ENCODE measurements at regions not wholly inside any gene's neighbourhood (a gene's known extent, or its start where the extent isn't known, plus 50 kb on each side); places are given as distances from the start of the nearest gene placed in this dataset.

DNA sequence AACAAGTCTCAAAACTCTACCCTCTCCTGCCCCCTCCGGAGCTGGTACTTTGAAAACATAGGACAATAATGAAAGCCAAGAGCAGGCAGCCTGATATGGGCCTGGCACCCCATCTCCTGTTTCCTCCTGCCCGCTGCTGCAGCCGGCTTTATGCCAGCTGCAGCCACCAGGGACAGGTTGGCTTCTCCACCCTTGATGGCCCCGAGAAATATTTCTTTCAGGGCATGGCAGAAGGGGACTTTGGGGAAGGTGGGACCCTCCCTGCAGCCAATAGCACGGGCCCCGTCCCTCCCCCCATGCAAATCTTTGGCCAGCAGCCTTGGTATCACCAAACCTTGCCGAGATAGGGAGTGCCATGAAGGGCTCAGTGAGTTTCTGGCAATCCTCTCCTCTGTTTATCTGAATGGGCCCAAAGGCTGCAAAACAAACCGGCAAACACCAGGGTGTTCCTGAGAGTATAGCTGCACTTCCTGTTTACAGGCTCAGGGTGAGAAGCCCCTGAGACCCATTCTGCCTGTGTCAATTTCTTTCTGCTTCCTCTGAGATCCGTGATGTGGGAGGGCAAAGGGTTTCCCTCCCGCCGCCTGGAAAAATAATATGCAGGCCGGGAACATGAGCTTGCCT lies 73.4 kb upstream of the BOD1 start:
- no peak for DNase-seq (ENCODE audit: low read depth)

DNA sequence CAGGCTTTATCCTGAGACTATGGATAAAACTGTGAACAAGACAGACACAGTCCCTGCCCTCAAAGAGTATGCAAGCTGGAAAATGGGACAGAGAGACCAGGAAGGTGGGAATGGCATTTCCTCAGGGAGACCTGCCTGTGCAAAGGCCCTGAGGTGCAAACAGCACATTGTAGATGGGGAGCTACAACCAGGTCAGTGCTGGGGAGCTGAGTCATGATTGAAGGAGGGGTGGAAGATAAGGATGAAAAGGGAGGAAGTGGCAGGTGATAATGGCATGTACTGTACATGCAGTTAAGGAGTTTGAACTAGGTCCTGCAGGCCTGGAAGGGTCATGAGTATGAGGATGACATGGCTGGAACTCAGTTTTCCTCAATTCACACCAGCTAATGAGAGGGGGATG lies 75.5 kb upstream of the BOD1 start:
- no peak for DNase-seq (ENCODE audit: low read depth)

DNA sequence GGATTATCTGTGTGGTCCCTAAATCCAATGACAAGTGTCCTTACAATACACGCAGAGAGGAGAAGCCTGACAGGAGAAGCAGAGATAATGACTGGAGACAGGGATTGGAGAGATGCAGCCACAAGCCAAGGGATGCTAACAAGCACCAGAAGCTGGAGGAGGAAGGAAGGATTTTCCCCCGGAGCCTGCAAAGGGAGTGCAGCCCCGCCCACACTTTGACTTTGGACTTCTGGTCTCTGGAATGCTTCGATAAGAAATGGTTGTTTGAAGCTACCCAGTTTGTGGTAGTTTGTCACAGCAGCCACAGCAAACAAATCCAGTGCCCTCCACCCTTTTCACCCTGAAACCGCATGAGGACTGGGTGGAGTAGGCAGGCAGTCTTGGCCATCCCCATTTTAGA lies 77.2 kb upstream of the BOD1 start:
- no peak for DNase-seq (ENCODE audit: low read depth)

DNA sequence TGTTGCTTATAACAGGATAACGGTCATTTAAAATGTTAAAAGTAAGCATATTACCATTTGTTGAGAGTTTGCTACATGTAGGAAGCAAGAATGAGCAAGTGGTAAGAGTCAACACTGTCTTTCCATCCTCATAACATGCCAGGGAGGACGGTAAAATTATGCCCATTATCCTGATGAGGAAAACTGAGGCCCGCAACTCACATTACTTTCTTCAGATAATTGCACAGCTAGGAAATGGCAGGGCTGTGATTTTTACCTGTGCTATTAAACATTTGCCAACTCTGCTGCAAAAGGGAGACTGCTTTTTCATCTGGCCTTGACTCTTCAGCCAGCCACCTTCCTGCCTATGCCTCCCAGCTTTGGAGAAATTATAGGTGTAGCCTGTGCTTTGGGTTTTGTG lies 79.8 kb upstream of the BOD1 start:
- no peak for DNase-seq (ENCODE audit: low read depth)

DNA sequence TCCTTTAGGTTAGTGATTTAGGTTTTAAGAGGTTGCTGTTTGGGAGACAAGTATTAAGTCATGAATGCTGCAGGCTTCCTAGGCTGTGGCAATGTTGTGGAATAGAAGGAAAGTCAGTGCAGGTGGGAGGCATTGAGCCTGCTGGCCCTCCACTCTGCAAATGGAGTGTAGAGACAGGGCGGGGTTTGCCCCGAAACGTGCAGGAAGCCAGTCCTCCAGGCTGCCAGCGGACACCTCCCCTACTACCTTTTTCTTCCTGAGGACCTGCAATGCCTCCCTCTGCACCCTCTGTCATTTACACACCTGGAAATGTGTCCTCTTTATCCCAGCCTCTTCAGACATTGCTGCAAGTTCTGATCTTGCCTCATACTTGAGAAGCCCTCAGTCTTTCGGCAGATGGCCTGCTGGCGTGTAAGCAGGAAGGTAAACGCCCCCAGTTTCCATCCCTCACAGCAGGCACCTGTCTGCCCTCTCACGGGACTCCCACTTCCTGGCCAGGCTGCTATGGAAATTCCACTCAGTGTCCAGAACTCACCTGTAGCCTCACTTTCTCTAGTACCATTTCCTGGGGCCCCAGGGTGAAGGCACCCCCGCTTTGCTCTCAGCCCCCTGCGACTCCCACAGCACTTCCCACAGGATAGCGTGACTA lies 81.6 kb upstream of the BOD1 start:
- no peak for DNase-seq (ENCODE audit: low read depth)

DNA sequence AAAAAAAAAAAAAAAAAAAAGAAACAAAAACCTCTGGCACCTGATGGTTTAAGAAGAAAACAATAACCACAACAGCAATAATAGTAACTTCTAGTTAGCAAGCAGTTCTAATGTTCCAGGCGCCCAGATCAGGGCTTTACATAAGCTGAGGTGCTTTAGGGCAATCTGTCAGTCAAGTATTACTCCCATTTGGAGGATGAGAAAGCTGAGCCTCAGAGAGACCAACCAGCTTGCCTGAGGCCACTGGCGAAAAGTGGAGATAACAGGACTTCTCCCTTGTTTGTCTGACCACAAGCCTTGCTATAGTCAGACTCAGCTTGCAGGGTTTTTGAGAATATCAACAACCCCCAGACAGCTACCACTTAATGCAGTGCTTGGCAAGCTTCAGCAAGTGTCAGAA lies 83.5 kb upstream of the BOD1 start:
- no peak for DNase-seq (ENCODE audit: low read depth)

DNA sequence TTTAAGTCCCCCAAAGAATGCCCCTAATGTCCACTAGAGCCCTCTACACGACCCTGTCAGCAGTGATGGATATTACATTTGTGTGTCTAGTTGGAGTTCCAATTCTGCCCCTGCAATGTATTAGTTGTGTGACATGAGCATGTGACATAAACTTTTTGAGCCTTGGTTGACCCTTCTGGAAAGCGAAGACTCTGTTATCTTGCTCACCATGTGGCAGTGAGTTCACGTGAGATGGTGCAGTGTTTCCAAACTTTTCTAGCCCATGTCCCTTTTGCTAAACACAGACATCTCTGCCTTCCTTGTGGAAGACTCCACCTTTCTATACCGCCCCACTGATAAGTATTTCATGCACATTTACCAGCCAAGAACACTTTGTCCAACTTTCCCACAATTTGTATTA lies 87.0 kb upstream of the BOD1 start:
- DNase-seq (ENCODE audit: low read depth): no peak

DNA sequence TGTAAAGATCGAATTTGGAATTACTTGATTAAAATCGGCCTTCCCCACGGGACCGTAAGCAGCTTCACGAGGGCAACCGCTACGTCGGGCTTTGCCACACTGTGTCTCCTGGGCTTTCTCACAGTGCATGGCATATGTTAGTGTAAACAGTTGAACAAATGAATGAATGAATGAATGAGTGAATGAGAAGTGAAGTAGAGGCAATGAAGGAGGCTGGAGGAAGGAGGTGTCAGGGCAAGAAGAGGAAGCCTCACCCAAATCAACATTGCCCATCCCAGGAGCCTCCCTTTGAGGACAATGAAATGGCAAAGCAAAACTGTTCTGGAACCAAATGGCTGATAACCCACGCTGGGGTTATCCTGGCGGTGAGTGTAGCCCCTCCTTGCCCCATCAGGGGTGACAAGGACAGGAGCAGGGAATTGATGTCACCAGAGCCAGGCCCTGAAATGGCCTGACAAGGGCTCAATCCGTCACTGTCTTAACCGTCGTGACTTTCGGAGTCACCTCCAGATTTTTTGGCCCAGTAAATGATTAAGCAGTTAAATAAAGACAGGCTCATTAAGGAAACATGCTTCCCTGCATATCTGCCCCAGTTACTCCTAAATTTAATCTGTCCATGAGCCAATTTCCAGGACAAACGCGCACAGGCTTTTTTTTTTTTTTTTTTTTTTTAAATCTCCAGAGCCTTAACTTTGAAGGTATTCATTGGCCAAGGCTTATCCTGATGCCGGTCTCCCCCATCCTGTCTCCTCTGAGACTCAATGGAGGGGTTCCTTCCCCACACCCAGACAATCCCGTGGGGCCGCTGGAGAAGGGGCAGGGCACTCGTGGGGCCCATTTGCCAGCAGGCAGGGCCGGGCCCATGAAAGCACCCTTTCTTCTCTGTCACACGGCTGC lies 88.4 kb upstream of the BOD1 start:
- DNase-seq (ENCODE audit: low read depth): no peak

DNA sequence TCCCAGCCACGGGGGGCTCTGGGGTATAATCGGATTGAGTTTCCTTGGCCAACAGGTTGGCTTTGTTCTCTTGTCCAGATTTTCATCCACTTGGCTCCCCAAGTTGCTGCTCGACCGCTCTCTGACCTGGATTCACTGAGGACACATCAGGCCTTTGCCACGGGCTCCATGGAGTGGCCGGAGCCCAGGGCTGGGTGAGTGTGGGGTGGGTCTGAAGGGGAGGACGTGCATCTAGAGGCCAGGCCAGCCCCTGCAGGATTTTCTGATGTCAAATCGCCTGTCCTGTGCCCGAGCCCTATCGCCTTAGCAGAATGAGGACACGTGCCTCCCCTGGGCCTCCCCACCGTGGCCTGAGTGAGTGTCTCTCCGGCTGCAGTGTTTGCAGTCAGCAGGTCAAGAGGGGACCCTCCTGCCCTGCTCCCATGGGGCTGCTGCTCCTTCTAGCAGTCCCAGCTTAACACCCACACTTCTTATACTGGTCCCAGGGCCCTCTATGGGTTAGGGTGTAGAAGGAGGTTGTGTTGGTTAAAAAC lies 89.1 kb upstream of the BOD1 start:
- no peak for DNase-seq (ENCODE audit: low read depth)

DNA sequence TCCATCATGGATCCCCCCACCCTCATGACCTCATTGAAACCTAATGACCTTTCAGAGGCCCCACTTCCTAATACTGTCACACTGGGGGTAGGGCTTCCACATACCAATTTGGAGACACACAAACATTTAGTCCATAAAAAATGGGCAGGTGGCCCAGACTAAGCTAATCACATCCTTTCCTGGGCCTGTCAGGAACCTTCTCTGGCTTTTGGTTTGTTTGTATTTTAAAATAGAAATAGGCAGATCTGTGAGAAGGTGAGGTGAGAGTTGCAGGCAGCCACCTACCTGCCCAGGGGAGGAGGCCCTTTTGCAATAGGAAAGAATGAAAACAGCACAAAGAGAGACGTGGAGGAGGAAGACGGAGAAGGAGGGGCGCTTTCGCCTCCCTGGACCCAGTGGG lies 90.2 kb upstream of the BOD1 start:
- DNase-seq (ENCODE audit: low read depth): no peak

DNA sequence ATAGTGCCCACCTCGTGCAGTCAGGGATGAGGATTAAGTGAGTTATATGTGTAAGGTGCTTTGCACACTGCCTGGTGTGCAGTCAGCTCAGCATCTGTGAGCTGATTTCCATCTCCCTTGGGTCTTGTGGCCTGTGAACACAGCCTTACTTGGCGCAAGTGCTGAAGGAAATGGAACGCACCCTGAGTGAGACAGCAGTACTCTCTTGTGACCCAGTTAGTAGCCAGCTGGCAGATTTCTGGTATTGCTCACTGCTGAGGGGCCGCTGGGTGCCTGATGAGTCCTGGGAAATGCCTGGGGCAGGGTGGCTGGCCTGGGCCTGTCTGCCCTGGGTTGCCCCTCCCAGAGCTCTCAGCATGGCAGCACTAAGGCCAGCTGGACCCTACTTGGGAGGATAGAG lies 90.9 kb upstream of the BOD1 start:
- DNase-seq (ENCODE audit: low read depth): no peak

DNA sequence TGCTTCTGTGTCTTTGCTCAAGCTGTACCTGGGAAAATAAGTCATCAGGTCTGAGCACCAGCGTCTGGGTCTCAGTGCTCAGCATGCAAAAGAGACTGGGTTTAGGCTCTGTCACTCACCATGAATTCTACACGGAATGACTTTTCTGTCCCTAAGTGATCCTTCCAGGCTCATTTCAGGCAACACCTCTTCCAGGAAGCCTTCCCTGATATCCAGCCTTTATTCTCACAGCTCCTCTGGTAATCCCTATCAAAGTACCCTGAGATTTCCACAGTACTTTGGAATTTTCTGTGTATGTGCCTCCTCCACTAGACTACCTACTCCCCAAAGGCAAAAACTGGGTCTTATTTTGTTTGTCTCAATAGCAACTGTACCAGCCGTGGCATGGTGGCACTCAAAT lies 92.7 kb upstream of the BOD1 start:
- DNase-seq (ENCODE audit: low read depth): no peak

DNA sequence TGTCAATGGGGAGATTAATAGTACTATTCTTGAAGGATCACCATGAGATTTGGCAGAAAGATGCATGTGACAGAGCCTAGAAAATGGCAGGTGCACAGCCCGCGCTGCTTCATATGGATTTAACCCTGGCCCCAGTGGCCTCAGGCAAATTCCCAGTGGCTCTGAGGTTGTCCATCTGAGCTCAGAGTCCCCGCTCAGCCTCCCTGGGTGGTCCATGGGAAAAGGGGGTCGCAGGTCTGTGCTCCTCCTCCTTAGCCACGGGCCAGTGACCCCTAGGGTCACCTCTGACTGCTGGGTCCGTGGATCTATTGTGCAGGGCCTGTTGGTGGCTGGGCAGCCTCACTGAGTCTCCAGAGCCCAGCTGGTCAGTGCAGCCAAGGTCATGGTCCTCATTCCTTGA lies 93.3 kb upstream of the BOD1 start:
- DNase-seq (ENCODE audit: low read depth): no peak

DNA sequence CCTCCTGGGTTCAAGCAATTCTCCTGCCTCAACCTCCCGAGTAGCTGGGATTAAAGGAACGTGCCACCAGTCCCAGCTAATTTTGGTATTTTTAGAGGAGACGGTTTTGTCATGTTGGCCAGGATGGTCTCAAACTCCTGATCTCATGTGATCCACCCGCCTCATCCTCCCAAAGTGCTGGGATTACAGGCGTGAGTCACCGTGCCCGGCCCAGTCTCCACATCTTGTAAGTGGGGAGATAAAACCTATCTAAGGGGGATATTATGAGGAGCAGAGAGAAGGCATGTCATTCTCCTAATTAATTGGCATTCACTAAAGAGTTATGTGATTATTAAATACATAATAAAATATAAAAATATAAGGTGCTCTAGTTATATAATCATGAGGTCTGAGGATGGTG lies 94.1 kb upstream of the BOD1 start:
- no peak for DNase-seq (ENCODE audit: low read depth)

DNA sequence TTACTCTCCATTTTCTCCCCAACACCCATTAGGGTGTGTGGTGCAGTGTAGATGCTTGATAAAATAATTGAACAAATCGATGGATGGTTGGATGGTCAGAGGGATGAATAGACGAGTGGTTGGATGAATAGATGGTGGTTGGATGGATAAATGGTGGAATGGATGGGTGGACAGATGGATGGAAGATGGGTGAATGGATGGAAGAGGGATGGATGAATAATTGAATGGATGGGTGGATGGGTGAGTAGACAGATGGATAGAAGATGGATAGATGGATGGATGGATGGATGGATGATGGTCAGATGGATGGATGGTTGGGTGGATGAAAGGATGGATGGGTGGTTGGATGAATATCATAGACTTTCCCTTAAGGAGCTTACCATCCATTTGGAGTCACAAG lies 95.0 kb upstream of the BOD1 start:
- DNase-seq (ENCODE audit: low read depth): no peak

DNA sequence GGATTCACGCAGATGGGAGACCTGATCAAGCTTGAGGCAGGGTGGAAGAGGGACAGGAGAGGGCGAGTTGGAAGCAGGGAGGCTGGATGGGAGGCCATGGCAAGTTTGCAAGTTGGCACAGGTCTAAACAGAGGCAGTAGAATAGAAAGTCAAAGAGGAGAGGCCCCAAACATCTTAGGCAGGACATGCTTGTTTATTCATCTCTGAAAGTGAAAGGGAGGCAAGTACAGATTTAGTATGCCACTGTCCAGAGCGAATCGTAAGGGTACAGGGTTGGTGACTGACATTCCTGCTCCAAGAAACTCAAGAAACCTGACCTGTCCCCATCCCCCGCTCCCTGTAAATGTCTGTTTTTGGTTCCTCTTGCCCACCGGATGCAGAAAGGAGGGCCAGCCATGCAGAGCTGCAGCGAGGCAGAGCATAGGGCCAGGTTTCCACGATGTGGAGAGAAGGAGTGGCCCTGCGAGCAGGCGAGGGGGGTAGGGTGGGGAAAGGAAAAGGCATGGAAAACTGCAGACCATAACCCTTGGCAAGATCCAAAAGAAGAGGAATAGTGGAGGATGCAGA lies 96.2 kb upstream of the BOD1 start:
- DNase-seq (ENCODE audit: low read depth): no peak

DNA sequence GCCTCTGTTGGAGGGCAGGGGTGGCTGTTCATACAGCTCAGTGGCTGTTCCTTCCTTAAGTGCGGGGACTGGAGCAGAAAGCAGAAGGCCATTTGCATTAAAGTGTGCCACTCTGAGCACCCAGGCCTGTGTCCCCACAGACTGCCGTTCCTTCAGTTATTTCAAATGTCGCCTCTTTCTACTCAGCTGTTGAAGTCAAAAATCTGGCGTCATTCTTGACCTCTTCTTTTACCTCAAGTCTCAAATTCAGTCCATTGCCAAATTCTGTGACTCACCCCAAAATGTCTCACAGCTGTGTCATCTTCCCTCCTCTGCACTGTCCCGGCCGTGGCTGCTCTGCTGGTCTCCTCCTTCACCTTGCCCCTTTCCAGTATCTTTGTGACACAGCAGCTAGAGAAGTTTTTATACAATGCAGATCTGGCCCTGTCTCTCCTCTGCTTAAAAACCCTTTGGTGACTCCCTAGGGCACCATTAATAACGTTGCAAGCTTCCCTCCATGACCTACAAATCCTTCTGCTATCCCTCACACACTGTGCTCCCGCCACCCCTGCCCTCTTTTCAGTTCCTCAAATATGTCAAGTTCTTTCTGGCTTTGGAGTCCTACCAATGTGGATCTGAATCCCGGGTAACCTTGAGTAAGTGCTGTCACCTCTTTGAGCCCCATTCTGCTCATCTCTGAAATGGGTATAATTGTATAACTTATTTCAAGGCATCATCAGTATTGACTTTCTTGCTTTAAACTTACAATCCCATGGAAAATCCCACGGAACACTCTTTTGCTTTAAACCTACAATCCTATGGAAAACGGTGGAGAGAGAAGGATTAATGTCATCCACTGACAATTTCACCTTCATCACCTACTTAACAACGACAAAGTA lies 98.3 kb upstream of the BOD1 start:
- DNase-seq (ENCODE audit: low read depth): peak; percentile 87

DNA sequence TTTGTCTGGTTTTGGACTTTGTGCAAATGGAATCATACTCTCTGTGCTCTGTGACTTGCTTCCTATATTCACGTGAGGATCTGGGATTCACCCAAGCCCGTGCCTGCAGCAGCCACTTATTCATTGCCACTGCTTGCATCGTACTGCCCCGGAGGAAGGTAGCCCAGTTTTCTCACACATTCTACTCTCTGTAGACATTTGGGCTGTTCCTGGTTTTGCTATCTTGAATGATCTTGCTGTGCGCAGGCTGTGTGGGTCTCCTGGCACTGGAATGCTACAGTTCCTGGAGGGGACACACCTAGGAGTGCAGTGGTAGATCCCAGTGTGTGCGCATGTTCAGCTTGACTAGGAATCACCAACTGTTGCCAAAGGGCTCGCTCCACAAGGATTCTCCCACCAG lies 99.2 kb upstream of the BOD1 start:
- DNase-seq (ENCODE audit: low read depth): no peak

DNA sequence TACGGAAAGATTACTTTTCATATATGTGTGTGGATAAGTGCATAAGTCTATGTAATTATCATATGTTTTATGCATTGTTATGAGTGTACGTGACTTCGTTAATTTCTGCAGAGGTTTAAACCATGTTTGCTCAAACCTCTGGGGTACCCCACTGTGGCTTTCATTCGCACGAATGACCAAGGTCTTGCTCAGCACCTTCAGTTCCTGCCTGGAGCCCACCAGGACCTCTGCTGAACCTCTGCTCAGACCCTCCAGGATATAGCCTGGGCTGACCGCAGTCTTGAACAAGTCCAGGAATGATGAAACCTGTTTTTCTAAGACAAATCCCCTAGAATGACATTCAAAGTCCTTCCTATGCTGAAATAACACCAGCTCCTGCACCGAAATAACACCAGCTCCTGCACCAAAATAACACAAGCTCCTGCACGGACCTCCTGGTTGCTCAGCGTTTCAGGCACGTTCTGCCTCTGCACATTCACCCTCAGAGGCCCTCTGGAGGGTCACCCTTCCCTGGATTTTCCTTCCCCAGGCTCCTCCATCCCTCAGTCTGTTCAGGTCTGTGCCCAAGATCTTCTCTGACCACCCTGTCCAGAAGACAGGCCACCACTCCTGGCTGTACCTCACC lies 99.7 kb upstream of the BOD1 start:
- no peak for DNase-seq (ENCODE audit: low read depth)

DNA sequence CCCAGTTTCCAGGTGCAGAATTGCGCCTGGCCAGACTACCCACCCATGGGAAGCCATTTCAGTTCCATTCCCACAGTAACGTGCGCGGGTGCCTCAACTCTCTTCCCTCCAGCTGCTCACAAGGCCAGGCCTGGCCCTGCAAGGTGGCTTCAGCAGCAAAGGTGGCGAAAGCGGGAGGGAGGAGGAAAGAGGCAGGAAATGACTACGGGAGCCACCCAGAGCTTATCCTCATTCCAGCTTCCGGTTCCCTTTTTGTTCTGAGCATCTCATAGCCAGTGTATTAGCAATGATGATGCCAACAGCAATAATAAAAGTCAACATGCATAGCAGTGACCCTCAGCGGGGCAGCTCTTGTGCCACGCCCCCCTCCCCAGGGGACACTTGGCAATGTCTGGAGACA lies 101.5 kb upstream of the BOD1 start:
- peak; percentile 30 for DNase-seq (ENCODE audit: low read depth)

DNA sequence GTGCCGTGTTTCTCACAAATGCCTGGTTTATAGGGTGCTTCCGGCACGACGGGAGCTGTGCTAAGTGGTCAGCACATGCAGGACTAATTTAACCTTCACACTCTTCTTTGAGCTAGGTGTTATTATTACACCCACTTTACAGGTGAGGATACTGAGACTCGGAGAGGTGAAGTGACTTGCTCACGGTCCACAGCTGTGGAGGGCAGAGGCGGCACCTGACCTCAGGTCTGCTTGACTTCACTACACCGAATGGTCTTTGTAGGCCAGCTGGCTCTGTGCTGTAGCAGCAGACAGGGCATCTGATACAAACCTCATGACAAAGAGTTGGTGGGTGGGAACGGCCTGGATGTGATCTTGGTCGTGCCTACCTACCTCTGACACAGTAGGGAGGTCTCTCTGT lies 102.0 kb upstream of the BOD1 start:
- DNase-seq (ENCODE audit: low read depth): no peak

Measured in HT1080 (cell line).